ENCODE measurements at regions not wholly inside any gene's neighbourhood (a gene's known extent, or its start where the extent isn't known, plus 50 kb on each side); places are given as distances from the start of the nearest gene placed in this dataset.

- no peak for TF ChIP-seq CTCF (IDR thresholded peaks at IDR 0.05)
- no peak for TF ChIP-seq POLR2A (IDR thresholded peaks at IDR 0.05; ENCODE audit: low read depth)
- TF ChIP-seq EP300 (IDR thresholded peaks at IDR 0.05): no peak
- no peak for TF ChIP-seq POLR2AphosphoS5 (IDR thresholded peaks at IDR 0.05)
Measured at GRCh38 chr1:116256286-116256649, 116.8 kb upstream of the ATP1A1 start.
